Astrocyte of the cerebellum (primary cell): ENCODE measurements at regions not wholly inside any gene's neighbourhood (a gene's known extent, or its start where the extent isn't known, plus 50 kb on each side); places are given as distances from the start of the nearest gene placed in this dataset.

Experiments
- DNase-seq: peaks from one replicate; pipeline ENCODE4 v3.0.0-alpha.2; 2011; ENCODE audit warnings: low read depth
- H3K4me3 ChIP-seq: 2 replicates; pipeline ENCODE4 v1.5.1; 2011; ENCODE audit warnings: mild to moderate bottlenecking, low read depth, low read length, moderate library complexity
- in situ Hi-C: cut with HindIII; loops from 2 replicates; pipeline ENCODE4 v1.10.0; 2017; ENCODE audit warnings: low sequenced_read_pairs
- TF ChIP-seq, protein P1 (sequence below): IDR thresholded peaks from 2 replicates; pipeline ENCODE4 v1.5.1; 2012; ENCODE audit warnings: low read length, low read depth, moderate library complexity, mild to moderate bottlenecking; ENCODE audit errors: missing control alignments

DNA sequence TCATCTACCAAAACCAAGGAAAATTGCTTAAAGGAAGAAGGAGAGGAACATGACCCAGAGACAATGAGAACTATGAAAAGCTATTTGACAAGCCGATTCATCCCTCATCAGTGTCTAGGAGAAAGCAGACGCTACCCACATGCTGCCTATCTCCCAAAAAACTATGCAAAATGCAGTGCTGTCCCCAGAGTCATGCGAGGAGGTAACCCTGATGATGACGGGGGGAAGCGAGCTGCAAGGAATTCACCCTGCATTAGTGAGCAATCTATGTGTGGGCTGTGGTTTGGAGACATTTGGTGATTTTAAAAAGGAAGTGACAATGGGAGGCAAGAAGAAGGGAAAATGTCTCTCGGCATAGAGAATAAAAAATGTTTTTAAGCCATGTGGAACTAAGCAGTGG lies 472.7 kb downstream of the CMPK2 start:
- DNase-seq: peak; percentile 19
- TF ChIP-seq, protein P1, sequence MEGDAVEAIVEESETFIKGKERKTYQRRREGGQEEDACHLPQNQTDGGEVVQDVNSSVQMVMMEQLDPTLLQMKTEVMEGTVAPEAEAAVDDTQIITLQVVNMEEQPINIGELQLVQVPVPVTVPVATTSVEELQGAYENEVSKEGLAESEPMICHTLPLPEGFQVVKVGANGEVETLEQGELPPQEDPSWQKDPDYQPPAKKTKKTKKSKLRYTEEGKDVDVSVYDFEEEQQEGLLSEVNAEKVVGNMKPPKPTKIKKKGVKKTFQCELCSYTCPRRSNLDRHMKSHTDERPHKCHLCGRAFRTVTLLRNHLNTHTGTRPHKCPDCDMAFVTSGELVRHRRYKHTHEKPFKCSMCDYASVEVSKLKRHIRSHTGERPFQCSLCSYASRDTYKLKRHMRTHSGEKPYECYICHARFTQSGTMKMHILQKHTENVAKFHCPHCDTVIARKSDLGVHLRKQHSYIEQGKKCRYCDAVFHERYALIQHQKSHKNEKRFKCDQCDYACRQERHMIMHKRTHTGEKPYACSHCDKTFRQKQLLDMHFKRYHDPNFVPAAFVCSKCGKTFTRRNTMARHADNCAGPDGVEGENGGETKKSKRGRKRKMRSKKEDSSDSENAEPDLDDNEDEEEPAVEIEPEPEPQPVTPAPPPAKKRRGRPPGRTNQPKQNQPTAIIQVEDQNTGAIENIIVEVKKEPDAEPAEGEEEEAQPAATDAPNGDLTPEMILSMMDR: no peak
- in situ Hi-C loops: no loop called here
- H3K4me3 ChIP-seq: no peak overlapping the region

DNA sequence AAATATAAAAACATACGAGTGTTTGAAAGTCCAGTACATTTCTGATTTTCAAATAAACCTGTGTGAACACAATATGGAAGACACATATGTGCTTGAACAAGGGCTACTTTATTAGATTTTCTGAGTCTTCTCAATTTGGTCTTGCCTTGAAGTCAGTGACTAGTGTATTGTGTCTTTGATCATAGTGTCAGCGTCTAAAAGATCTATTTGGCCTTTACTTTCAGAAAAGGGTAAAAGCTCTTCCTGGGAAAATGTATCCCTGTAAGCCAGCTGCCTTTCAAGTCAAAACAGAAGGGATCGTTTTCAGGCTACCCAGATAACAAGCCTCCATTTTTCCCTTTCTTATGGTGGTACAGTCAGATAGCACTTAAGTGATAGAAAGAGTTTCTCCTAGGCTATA lies 471.9 kb downstream of the CMPK2 start:
- no peak for DNase-seq
- in situ Hi-C loops: no loop called here
- no peak overlapping the region for H3K4me3 ChIP-seq
- TF ChIP-seq, protein P1: no peak

DNA sequence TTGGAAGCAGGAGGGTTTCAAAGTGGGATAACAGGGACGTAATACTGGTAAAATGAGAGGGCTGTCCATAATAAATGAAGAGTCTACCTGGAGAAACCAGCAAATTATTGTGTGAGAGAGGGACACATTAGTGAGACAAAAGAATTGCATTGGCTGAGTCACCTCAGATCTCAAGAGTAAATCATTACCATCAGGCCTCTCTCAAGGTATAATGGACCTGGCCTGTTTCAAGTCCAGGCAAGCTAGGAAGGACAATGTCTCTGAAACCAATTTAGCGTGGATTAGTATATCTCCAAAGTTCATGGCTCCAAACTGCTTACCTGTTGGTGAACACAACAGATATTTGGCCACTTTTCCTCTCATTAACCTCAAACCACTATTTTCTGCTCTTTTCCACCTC lies 471.4 kb downstream of the CMPK2 start:
- TF ChIP-seq, protein P1: no peak
- no peak for DNase-seq
- in situ Hi-C loops: no loop called here
- no peak overlapping the region for H3K4me3 ChIP-seq

DNA sequence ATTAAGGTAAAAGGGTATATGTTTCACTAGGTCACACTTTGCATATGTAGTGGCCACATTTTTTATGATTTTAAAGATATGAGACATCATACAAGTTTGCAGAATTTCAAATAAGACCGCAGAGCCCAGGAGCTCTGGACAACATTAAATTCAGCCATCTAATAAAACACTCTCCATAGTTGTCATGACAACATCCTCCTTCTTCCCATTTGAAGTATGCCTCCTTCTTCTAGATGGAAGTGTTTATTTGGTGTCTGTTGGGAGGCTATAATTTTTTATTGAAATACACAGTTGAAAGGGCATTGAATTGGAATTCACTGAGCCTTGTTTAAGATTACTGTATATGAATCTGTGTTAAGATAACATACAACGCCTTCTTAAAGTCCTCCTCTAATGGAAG lies 467.3 kb downstream of the CMPK2 start:
- in situ Hi-C loops: no loop called here
- TF ChIP-seq, protein P1: no peak
- no peak for DNase-seq
- H3K4me3 ChIP-seq: no peak overlapping the region

DNA sequence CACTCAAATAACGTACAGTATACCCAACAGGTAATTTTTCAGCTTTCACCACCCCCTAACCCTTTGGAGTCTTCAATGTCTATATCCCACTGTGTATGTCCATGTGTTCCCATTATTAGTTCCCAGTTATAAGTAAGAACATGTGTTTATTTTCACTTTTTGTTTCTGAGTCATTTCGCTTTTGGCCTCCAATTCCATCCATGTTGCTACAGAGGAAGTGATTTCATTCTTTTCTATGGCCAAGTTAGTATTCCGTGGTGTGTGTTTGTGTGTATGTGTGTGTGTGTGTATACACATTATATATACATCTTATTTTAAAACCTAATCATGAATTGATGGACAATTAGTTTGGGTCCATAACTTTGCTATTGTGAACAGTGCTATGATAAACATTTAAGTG lies 464.4 kb downstream of the CMPK2 start:
- TF ChIP-seq, protein P1: no peak
- DNase-seq: no peak
- in situ Hi-C loops: no loop called here
- H3K4me3 ChIP-seq: no peak overlapping the region

DNA sequence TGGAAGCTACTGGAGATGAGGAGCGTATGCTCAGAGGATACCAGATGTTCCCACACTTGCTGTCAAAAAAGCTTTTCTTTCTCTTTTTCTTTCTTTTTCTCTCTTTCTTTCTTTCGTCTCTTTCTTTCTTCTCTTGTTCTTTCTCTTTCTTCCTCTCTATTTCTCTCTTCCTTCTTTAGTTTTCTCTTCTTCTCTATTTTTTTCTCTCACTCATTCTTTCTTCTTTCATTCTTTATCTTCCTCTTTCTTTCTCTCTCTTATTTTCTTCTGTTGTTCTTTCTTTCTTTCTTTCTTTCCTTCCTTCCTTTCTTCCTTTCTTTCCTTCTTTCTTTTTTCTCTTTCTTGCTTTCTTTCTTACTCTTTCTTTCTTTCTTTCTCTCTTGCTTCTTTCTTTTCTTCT lies 457.6 kb downstream of the CMPK2 start:
- DNase-seq: no peak
- in situ Hi-C loops: no loop called here
- TF ChIP-seq, protein P1: no peak
- H3K4me3 ChIP-seq: no peak overlapping the region

DNA sequence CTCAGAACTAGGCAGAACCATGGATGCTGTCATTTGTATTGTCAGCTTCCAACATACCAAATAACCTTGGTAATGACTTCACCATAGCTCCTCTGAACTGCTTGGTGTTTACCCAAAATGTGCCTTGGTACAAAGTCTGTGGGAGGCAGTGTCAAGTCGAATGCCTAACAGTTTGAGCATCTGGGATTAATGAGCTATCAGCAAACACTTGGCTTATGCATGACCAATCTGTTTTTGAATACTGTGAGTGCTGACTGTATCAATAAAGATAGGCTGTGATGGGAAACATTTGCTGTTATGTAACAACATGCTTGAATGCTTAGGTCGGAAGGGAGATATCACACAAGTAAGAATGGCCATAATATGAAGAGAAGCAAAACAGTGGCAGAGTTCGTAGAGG lies 455.4 kb downstream of the CMPK2 start:
- in situ Hi-C loops: no loop called here
- TF ChIP-seq, protein P1: no peak
- H3K4me3 ChIP-seq: no peak overlapping the region
- no peak for DNase-seq
